Natural killer cell (primary cell): ENCODE measurements at regions not wholly inside any gene's neighbourhood (a gene's known extent, or its start where the extent isn't known, plus 50 kb on each side); places are given as distances from the start of the nearest gene placed in this dataset.

Source experiments
- ATAC-seq, 3 donors: fragments of 150-1000 bp in 2 of 3; fragments of 200-7000 bp in 1 of 3; cut with Tn5 transposase; 1 replicate in 1 of 3; 2 replicates in 2 of 3; pipeline ENCODE4 v1.10.0; 2021; ENCODE audit warnings: mild to moderate bottlenecking in 2 of 3, moderate library complexity in 2 of 3
- DNase-seq, 2 donors: peaks; one replicate each; pipeline versions ENCODE4 v3.0.0 to v3.0.0-alpha.2; 2013 to 2021; ENCODE audit warnings: mixed read lengths in 1 of 2
- H3K27ac ChIP-seq: one replicate; pipeline ENCODE4 v1.5.1; 2013; ENCODE audit warnings: mild to moderate bottlenecking, low read length
- H3K27me3 ChIP-seq: one replicate; pipeline ENCODE4 v1.6.1; 2013; ENCODE audit warnings: low read length; ENCODE audit not compliant: control insufficient read depth, insufficient read depth
- H3K36me3 ChIP-seq: one replicate; pipeline ENCODE4 v1.6.1; 2013; ENCODE audit warnings: low read length; ENCODE audit not compliant: control insufficient read depth, insufficient read depth
- H3K4me1 ChIP-seq: one replicate; pipeline ENCODE4 v1.6.1; 2013; ENCODE audit warnings: low read length; ENCODE audit not compliant: control insufficient read depth, insufficient read depth
- H3K4me3 ChIP-seq: one replicate; pipeline ENCODE4 v1.5.1; 2013; ENCODE audit warnings: low read length
- H3K9me3 ChIP-seq: one replicate; pipeline ENCODE4 v1.6.1; 2013; ENCODE audit warnings: low read length; ENCODE audit not compliant: control insufficient read depth, insufficient read depth
- H3K27ac Mint-ChIP-seq, 2 donors: one replicate each; pipeline ENCODE4 v1.8.0; 2022; ENCODE audit warnings: mild to moderate bottlenecking in 2 of 2, mixed read lengths in 2 of 2, moderate library complexity in 1 of 2
- H3K27me3 Mint-ChIP-seq, 2 donors: one replicate each; pipeline ENCODE4 v1.8.0; 2022; ENCODE audit warnings: low read depth in 2 of 2, mixed read lengths in 2 of 2
- H3K36me3 Mint-ChIP-seq: one replicate; pipeline ENCODE4 v1.8.0; 2022; ENCODE audit warnings: mixed read lengths
- H3K4me1 Mint-ChIP-seq, 2 donors: one replicate each; pipeline ENCODE4 v1.8.0; 2022; ENCODE audit warnings: mixed read lengths in 2 of 2
- H3K4me3 Mint-ChIP-seq: one replicate; pipeline ENCODE4 v1.8.0; 2022; ENCODE audit warnings: mild to moderate bottlenecking, moderate library complexity, mixed read lengths
- H3K9me3 Mint-ChIP-seq, 2 donors: one replicate each; pipeline ENCODE4 v1.8.0; 2022; ENCODE audit warnings: mixed read lengths in 2 of 2
- WGBS: methylation state at CpG from one replicate; pipeline ENCODE4 v1.1.7; 2013; ENCODE audit warnings: missing lambda C conversion rate; ENCODE audit not compliant: insufficient coverage; 5-methylcytosine and 5-hydroxymethylcytosine counted together
- intact Hi-C: fragments of 100-400 bp; cut with micrococcal nuclease; formaldehyde crosslinking; loops from one replicate; pipeline ENCODE4 v1.14.2; 2022
- TF ChIP-seq, protein P1 (sequence below): fragments of 200-600 bp; IDR thresholded peaks from one replicate; pipeline ENCODE4 v1.8.0; 2022; ENCODE audit warnings: antibody characterized with exemption

GRCh38 chr4:27397886-27398285, 537.2 kb downstream of the STIM2 start:
- intact Hi-C loops: no loop called here
- Mint-ChIP-seq H3K27ac (no peak overlapping the region), H3K9me3 (peaks cover 2 to 6% of the 10 kb centered on the region in 2 donors), H3K4me3 (no peak overlapping the region), H3K36me3 (no peaks in the 10 kb centered on the region), H3K4me1 (no peaks in the 10 kb centered on the region), H3K27me3 (no peaks in the 10 kb centered on the region)
- Histone ChIP-seq H3K27me3 (no peaks in the 10 kb centered on the region), H3K4me3 (no peak overlapping the region), H3K9me3 (no peaks in the 10 kb centered on the region), H3K4me1 (no peaks in the 10 kb centered on the region), H3K36me3 (no peaks in the 10 kb centered on the region), H3K27ac (no peak overlapping the region)
- no peak for DNase-seq
- no peak for ATAC-seq
- TF ChIP-seq, protein P1, sequence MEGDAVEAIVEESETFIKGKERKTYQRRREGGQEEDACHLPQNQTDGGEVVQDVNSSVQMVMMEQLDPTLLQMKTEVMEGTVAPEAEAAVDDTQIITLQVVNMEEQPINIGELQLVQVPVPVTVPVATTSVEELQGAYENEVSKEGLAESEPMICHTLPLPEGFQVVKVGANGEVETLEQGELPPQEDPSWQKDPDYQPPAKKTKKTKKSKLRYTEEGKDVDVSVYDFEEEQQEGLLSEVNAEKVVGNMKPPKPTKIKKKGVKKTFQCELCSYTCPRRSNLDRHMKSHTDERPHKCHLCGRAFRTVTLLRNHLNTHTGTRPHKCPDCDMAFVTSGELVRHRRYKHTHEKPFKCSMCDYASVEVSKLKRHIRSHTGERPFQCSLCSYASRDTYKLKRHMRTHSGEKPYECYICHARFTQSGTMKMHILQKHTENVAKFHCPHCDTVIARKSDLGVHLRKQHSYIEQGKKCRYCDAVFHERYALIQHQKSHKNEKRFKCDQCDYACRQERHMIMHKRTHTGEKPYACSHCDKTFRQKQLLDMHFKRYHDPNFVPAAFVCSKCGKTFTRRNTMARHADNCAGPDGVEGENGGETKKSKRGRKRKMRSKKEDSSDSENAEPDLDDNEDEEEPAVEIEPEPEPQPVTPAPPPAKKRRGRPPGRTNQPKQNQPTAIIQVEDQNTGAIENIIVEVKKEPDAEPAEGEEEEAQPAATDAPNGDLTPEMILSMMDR: no peak
- no CpG with 5 or more reads among the region's 1 CpG for WGBS

DNA sequence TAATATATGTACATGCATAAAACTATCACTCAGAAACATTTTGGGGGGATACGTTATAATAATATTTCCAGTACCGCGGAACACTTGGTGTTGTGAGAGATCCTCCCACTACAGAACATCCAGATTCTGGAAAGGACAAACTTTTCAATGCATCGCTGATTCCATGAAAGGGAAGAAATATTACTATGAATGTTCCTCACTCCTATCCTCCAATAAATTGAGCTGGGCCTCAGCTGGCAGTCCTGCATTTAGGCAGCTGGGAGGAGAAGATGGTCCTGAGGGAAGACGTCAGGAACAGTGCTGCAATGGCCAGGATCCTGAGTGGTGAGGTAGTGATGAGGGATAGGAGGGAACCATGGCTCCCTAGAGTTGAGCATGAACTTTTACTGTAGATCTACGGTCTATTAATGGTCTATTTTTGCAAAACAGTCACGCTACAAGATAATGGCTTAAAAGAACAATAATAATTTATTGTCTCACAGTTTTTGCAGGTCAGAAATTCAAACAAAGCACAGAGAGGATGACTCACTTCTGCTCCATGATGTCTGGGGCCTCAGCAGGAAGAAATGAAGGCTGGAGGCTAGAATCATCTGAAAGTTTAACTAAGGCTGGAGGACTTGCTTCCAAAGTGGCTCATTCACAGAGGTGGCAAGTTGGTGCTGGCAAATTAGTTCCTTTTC, 538.1 kb downstream of the STIM2 start:
- H3K27ac ChIP-seq: no peak overlapping the region
- no peaks in the 10 kb centered on the region for H3K27me3 ChIP-seq
- no peaks in the 10 kb centered on the region for H3K4me1 ChIP-seq
- no peak overlapping the region for H3K27ac Mint-ChIP-seq
- DNase-seq: no peak
- no peaks in the 10 kb centered on the region for H3K4me1 Mint-ChIP-seq
- H3K27me3 Mint-ChIP-seq: no peaks in the 10 kb centered on the region
- H3K36me3 ChIP-seq: no peaks in the 10 kb centered on the region
- intact Hi-C loops: no loop called here
- no peak for ATAC-seq
- no peaks in the 10 kb centered on the region for H3K9me3 ChIP-seq
- H3K9me3 Mint-ChIP-seq: peaks cover 2 to 6% of the 10 kb centered on the region in 2 donors
- TF ChIP-seq, protein P1: no peak
- H3K4me3 ChIP-seq: no peak overlapping the region
- H3K4me3 Mint-ChIP-seq: no peak overlapping the region
- no peaks in the 10 kb centered on the region for H3K36me3 Mint-ChIP-seq
- 80% methylated on average over 5 of the region's 7 CpGs for WGBS

- no peaks in the 10 kb centered on the region for H3K27me3 Mint-ChIP-seq
- H3K36me3 ChIP-seq: no peaks in the 10 kb centered on the region
These were observed 547.0 kb downstream of the STIM2 start for GRCh38 chr4:27407616-27408015.

More at GRCh38 chr4:27407616-27408015, 547.0 kb downstream of the STIM2 start:
- no peaks in the 10 kb centered on the region for H3K27me3 ChIP-seq
- no peak overlapping the region for H3K27ac ChIP-seq
- WGBS: 100% methylated on average over 1 of the region's 1 CpG
- TF ChIP-seq, protein P1: no peak
- H3K9me3 ChIP-seq: peaks cover 6% of the 10 kb centered on the region
- peaks cover 11 to 12% of the 10 kb centered on the region in 2 donors for H3K9me3 Mint-ChIP-seq
- no peaks in the 10 kb centered on the region for H3K4me1 Mint-ChIP-seq
- no peak overlapping the region for H3K4me3 Mint-ChIP-seq
- peaks cover 10% of the 10 kb centered on the region for H3K36me3 Mint-ChIP-seq
- no peaks in the 10 kb centered on the region for H3K4me1 ChIP-seq
- no peak for DNase-seq
- intact Hi-C loops: no loop called here
- ATAC-seq: no peak
- H3K27ac Mint-ChIP-seq: no peak overlapping the region
- H3K4me3 ChIP-seq: no peak overlapping the region
